GM18520 (cell line): ENCODE measurements at regions not wholly inside any gene's neighbourhood (a gene's known extent, or its start where the extent isn't known, plus 50 kb on each side); places are given as distances from the start of the nearest gene placed in this dataset.
"Not testable (repeated sequence)": the region's sequence is repeated elsewhere in the genome, so short reads cannot be mapped to it uniquely, and the experiment has no call there.

ENCODE experiments used
- ATAC-seq: cut with Tn5 transposase; IDR thresholded peaks from one replicate; pipeline ENCODE4 v1.9.1; 2021; ENCODE audit not compliant: unreplicated experiment

DNA sequence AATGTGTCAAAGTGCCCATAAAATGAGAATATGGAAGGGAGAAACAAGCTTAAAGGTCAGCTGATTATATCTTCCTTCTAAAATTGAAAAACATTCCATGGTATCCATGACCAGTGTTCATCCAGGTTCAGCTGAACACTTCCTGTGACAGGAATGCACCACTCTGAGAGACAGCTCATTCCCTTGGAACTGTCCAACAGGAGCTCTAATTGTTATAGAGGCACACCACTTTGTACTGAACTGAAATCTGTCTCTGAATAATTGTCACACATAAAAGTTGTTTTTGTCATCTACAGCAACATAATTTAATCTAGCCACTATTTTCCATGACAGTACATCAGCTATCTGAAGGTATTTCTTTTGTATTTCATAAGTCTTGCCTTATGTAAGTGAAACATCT lies 195.9 kb upstream of the ZNF804A start:
- ATAC-seq = no peak

DNA sequence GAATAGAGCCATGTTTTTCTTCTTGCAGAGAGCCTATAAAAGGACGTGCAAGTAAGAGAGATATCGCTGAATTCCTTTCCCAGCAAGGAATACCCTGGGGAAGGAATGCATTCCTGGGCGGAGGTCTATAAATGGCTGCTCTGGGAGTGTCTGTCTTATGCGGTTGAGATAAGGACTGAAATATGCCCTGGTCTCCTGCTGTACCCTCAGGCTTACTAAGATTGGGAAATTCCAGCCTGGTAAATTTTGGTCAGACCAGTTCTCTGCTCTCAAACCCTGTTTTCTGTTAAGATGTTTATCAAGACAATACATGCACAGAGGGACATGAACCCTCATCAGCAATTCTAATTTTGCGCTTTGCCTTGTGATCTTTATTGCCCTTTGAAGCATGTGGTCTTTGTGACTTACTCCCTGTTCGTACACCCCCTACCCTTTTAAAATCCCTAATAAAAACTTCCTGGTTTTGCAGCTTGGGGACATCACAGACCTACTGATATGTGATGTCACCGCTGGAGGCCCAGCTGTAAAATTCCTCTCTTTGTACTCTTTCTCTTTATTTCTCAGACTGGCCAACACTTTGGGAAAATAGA lies 191.2 kb upstream of the ZNF804A start:
- not testable (repeated sequence) for ATAC-seq

DNA sequence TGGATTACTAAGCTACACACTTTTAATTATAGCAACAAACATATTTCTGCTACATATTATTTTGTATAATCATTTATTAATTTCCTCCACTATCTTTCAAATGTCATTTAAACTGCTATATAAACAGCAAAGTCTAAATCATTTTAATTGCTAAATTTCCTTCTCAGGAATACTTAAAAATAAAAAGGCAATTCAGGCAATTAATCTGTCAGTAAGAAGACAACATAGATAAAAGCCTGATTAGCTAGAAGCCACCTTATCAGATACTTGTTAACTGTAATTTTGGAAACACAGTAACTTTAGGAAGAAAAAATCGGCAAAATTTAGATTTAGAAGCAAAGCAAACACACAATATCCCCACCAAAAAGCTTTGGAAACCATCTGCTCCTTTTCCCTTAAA lies 188.2 kb upstream of the ZNF804A start:
- ATAC-seq = no peak

DNA sequence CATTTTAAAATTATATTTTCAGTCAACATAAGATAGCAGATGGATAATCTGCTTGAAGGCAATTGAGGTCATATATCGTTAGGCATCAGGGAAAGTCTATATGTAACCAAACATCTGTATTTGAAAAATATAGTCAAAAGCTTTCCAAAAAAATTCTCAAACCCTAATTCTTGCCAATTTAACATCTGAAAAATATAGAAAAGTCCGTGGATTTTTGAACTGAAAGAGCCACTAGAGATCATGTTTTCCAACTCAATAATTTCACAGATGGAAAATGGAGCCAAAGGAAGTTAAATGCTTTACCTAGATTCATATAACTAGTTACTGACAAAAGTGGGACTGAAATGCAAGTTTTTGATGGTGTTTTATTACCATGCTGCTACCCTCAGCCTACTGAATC lies 185.1 kb upstream of the ZNF804A start:
- ATAC-seq = no peak

DNA sequence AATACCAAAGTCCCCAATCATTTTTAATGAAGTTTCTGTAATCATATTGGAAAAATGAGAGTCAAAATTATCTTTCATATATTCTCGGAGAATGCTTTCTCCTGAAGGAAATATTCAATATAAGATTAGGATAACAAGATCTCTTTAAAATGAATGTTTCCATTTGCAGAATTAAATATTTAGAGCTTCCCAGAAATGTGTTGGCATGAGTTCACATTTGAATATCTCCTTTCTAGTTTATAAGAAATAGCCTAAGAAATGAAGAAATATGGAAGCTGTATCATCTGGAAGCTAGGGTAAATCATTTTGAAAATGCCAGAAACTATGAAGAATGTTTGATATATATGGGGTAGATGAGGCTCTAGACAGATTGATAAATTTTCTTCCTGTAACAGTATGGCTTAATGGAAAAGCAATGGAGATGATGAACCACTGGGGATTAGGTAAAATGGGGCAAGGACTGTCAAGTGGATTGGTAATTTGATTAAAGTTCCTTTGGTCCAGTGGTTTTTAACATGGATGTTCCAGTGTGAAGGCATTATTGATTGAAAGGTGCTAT lies 184.6 kb upstream of the ZNF804A start:
- ATAC-seq = no peak

DNA sequence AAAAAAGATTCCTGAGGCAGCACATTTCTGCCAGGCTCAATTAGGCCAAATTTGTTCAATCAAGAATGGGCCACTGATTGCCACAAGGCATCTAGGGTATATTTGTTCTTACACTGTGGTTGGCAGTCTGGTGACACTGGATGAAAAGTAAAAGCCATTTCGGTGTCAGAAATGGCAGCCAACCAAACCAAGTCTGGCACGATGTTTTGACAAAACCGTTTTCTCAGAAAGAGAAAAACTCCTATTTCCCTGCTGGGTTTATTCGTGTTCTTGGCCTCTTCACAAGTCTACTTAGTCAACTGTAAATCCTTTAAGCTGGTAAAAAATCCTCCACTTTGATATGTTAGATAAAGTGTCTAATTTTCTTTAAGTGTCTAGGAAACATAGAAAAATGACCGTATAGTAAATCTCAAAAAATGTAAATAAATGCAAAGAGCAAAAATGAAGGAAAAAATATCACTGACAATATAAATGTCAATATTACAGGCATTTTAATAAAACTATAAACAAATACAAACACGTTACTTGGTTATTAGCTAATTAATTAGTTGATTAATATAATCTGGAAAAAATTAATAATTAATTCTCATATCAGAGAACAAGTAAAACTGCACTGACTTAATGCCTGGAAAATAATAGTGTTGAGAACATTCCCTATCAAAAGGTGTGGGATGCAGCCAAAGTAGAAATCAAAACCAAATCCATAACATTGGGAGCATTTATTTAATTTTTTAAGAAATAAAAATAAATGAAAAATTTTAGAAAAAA lies 182.0 kb upstream of the ZNF804A start:
- no peak for ATAC-seq

DNA sequence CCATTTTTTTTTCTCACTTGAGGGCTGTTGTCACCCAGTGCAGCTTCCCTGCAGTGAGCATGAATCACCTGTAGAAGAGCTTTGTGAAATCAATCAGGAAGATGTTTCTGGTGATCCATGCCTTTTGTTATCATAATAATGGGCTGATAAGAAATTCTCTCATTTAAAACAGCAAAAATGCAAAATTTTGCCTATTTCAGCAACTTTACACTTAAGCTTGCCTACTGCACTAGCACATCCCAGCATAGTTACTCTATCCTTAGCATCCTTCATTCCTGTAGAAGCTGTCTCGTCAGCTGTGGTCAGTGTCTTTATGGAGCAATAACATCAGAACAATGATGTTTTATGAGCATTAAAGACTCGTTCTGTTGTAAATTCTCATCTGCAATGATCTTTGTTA lies 178.6 kb upstream of the ZNF804A start:
- no peak for ATAC-seq

DNA sequence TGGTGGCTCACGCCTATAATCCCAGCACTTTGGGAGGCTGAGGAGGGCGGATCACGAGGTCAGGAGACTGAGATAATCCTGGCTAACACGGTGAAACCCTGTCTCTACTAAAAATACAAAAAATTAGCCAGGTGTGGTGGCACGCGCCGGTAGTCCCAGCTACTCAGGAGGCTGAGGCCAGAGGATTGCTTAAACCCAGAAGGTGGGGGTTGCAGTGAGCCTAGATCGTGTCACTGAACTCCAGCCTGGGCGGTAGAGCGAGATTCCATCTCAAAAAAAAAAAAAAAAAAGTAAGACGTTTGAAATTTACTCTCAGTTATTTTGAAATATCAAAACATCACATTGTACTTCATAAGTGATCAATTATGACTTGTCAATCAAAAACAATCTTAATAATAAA lies 176.9 kb upstream of the ZNF804A start:
- ATAC-seq = not testable (repeated sequence)

DNA sequence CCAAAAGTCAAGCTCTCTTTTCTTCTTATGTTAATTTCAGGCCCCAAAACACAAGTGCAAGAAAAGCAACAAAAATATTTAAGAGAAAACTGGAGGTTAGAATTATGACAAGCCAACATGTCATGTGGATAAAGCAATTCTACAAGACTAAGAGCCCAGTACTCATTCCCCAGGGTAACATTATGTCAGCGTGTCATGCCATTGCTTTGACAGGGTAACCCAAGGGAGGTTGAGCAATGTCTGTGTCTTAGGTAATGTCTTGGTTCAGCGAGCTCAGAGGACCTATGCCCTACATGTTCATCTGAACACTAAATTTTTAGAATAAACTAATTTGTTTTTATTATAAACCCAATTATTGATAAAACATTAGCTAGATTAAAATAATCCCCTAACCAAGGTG lies 173.2 kb upstream of the ZNF804A start:
- ATAC-seq = no peak

DNA sequence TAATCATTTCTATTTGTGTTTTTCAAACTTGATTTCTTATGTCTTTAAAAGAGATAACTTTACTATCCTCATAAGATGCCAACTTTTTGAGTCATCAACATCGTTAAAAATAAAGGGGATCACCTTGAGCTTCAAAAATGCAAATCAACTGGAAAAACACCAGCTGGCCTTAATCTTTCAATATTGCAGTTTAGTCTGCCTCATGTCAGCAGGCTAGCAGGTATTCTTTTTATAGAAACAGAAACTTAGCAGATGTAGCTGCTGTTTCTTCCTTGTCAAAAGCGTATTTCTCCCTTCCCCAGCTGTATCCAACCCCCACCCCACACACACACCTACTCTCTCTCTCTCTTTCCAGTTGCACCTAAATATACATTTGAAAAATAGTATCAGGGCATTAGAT lies 154.1 kb upstream of the ZNF804A start:
- ATAC-seq = peak; percentile 90

DNA sequence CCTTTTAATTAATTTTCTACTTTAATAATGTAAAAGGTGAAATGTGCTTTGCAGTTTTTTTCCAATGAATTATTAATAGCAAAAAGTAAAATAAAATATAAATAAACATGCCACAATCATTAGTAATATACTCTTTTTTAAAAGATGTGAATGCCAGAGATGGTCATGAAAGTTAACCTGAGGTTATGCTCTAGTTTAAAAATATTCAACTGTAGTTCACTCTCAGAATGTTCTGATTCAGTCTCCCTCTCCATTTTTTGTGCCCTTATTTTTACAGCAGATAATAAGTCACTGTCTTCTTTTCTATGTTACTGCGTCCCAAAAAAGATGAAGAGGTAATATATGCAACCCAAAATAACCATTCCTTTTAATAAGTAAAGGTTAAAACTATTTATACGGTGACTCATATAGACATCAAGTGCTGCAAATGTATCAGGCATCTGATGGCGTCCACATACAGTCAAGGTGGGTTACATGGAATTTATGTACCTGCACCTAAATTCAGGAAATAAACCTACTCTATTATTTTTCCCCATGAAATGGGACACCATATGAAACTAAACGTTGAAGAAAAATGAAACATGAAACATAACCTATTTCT lies 153.6 kb upstream of the ZNF804A start:
- no peak for ATAC-seq

DNA sequence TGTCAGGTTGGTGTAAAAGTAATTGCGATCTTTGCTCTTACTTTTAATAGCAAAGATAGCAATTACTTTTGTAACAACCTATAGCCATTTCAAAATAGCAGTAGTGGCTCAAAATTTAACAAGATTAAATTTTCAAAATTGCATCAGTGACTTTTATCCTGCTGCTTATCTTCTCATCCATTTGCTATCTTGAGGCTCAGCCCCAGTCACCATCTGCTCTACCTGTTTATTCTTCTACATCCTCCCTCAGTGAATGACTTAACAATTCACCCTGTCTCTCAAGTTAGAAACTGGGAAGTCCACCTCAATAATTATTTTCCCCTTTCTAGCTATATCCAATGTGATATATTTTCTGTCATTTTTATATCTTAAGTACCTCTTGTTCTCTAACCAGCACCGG lies 148.6 kb upstream of the ZNF804A start:
- ATAC-seq = no peak

DNA sequence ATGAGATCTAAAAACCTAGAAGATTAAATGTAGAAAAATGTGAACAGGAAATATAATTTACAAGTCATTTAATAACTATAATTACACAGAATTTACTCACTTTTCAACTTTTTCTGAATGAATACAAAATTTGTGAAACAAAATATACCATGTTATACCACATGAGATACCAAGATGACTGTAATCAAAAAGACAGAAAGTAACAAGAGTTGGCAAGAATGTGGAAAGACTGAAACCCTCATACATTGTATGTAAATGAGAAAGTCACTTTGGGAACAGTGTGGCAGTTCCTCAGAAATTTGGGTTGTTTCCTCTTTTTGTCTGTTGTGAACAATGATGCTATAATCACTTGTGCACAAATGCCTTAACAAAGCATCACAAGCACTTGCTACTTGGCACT lies 145.4 kb upstream of the ZNF804A start:
- ATAC-seq = peak; percentile 59

DNA sequence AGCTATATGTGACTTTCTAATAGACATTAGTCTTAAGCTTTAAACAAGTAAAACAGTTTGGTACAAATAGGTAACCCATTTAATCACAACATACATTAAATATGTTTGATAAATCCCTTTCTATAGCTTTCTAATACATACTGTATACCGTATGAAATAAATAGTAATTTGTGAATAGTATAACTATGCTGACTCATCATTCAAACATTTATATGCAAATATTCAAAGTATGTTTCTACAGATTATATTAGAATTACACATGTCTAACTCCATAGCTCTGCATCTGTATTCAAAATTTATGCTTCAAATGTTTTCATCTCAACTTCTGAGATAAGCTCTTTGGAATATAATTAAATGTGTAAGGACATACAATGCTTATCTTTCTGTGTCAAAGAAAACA lies 142.7 kb upstream of the ZNF804A start:
- no peak for ATAC-seq

DNA sequence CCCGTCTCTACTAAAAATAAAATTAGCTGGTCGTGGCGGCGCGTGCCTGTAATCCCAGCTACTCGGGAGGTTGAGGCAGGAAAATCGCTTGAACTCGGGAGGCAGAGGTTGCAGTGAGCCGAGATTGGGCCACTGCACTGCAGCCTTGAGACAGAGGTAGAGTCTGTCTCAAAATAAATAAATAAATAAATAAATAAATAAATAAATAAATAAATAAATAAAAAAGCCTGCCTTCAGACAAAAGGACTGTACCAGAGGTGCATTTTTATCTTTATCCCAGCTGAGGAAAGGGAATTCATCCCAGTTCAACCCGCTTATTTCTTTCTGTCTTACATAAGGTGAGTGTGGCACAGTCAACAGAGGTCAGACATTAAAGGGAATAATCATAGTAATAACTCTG lies 141.6 kb upstream of the ZNF804A start:
- ATAC-seq = not testable (repeated sequence)

DNA sequence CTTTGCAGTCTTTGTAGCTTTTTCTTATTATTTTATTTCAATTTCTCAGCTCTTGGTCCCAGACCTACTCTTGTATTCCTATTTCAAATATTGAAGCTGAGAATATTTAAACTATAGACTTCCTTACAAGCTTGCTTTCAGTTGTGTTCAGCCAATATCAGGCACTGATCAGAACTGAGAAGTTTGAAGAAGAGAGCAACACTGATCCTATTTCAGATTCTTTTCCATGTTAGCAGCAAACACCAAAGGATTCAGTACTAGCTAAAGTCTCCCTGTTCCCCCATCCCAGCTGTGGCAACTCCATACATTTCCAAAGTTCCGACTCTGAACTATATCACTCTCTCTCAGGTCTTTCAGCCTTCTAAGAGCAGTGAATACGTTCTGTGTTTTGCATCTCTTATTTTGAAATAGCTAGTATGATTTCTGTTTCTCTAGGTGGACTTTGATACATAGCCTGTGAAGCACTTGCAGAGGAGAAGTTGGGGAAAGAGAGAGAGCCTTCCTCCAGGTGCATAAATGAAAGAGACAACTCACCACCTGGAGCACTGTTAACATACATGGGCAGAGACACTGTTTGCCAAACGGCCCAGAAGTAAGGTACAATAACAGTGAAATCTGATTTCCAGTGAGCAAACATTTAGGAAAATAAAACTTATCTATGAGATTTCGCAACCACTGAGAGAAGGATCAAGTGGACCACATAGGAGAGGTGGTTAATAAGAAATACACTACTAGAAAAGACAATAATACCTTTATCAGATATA lies 135.0 kb upstream of the ZNF804A start:
- no peak for ATAC-seq

DNA sequence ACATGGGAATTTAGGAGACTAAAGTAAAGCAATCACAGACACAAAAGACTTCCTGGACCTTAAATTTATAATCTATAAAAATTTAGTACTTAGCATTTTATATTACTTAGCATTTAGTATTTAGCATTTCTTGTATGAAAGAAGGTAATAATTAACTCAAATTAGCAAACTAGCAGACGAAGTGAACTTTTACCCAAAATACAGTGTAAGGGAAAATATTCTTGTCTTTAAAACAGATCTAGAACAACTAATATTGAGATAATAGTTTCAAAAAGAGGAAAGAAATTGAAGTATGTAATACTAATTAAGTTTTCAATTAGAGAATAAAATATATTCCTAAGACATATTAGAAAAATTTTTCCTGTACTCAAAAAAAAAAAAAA lies 134.5 kb upstream of the ZNF804A start:
- ATAC-seq = no peak

DNA sequence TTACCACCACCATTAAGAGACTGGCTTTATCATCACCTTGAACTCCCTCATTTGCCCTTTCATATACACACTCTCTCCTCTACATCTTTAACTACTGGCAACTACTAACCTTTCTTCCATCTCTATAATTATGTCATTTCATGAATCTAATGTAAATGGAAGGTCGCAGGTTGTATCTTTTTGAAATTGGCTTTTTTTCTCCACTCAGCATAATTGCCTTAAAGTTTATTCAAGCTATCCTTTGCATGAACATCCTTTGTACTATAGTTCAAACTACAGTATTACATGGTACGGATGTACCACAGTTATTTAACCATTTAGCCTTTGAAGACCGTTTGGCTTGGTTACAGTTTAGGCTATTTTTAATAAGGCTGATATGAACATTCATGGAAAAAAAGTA lies 129.5 kb upstream of the ZNF804A start:
- ATAC-seq = no peak

DNA sequence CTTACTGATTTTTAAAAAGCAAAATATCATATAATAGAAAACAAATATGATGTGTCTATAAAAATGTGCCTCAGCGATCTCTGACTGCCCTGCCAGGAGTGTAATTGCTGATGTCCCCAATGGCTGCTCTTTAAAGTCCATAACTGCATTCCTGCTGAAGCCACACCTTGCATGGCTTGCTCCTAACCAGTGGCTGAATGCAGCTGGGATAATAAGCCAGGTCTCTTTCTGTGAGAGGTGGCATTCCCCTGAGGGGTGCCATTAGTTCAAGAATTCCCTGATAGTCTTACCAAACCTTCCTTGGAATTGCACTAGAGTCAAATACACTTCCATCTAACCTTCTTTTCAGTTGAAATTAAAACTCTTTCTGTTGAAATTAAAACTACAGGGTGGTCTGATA lies 125.8 kb upstream of the ZNF804A start:
- ATAC-seq = no peak

DNA sequence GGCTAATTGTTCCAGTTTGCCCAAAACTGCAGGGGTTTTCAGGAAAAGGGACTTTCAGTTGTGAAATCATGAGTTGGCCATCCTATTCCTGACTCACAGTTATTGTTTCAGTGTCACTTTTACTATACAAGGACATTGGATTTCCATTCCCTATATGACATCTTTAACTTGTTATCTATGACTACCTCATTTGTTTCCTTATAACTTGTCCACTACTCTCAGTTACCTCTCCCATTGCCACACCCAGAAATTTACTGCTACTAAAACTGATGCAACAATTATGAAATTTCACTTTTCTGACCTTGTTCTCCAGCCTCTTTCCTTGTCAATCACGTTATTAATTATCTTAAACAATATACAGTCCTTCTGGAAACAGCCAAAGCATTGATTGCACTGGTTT lies 116.5 kb upstream of the ZNF804A start:
- ATAC-seq = no peak

DNA sequence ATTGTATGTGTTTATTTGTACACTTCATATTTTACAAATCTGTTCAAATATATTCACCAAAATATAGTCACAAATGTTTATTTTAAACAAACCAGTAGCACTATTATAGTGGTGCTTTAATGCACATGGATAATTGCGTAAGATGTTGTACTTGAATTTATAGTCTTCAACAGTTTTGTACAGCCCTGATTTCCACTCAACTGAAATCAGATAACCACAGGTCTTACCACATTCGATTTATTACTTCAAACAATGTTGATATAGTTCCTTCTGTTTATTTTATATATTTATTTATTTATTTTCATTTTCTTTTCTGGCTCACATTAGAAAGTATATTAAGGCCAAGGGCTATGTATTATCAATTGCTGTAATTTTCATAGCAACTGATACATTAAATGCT lies 99.4 kb upstream of the ZNF804A start:
- no peak for ATAC-seq

DNA sequence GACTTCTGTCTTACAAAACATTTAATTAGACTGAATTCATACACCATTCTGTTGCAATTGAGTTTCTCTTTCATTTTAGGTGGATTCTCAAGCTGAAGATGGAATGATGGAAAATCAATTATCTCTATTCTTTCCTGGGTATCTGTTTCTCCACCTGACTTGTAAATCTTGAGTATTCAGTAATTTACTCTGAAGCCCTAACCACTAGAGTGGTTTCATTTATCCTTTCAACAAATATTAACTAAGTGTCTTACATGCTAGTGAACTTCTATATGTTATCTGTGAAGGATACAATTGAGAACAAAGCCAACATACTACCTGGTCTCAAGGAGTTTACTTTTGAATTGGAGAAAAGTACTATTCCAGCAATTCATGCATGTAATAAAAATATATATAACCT lies 94.1 kb upstream of the ZNF804A start:
- ATAC-seq = no peak
